ENCODE measurements at regions not wholly inside any gene's neighbourhood (a gene's known extent, or its start where the extent isn't known, plus 50 kb on each side); places are given as distances from the start of the nearest gene placed in this dataset.
A peak's percentile ranks its signal among the peaks of the same experiment; 100 is the strongest.

DNA sequence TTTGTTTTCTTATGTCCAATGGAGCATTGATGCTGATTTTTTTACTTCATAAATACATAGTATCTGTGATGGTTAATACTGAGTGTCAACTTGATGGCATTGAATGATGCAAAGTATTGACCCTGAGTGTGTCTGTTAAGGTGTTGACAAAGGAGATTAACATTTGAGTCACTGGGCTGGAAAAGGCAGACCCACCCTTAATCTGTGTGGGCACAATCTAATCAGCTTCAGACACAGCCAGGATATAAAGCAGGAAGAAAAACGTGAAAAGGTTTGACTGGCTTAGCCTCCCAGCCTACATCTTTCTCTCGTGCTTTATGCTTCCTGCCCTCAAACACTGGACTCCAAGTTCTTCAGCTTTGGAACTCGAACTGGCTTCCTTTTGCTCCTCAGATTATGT is 230.6 kb upstream of the SPRY1 start:
- no peak overlapping the region for H3K9ac ChIP-seq (ENCODE audit: low read length)
- WGBS: 83% methylated on average over 2 of the region's 3 CpGs

DNA sequence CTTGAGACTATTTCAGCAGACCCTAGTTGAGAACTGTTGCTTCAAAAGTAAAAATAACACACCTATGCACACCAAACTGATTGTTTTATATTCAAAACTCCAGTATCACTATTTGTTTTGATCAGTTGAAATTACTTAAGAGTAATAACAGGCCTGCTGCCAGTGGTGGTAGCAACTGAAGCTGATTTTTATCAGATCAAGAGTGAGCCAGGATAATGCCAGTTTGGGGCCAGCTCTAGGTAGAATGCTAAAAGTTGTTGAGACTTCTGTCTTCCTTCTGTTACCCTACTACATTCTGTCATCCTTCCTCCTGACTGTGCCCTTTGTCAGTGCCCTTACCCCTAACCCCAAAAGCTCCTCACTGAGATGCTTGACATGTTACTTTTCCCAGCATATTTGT is 228.7 kb upstream of the SPRY1 start:
- H3K14ac ChIP-seq (ENCODE audit: low read length in 2 of 2): no peak overlapping the region
- H2BK120ac ChIP-seq (ENCODE audit: low read depth, low read length): no peak overlapping the region
- H2AK5ac ChIP-seq (ENCODE audit: low read length, severe bottlenecking): peak overlapping the region; percentile 39
- no peak overlapping the region for H2AFZ ChIP-seq (ENCODE audit: low read depth, low read length)
- no peaks in the 10 kb centered on the region for H3K27me3 ChIP-seq (ENCODE audit: control insufficient read depth in 1 of 2, insufficient read depth in 1 of 2, low read length in 2 of 2)
- no peak overlapping the region for H3K23ac ChIP-seq (ENCODE audit: low read length in 2 of 2)
- H2BK5ac ChIP-seq (ENCODE audit: low read depth, low read length, poor library complexity, severe bottlenecking): no peak overlapping the region
- no peak overlapping the region for H2BK15ac ChIP-seq (ENCODE audit: low read depth, poor library complexity, severe bottlenecking)
- H3K4ac ChIP-seq (ENCODE audit: low read depth in 1 of 2, low read length in 2 of 2): no peak overlapping the region
- no peak overlapping the region for H4K8ac ChIP-seq (ENCODE audit: low read length)
- no peak overlapping the region for H2BK12ac ChIP-seq (ENCODE audit: low read length in 2 of 2)
- no peaks in the 10 kb centered on the region for H3K4me1 ChIP-seq (ENCODE audit: control insufficient read depth, insufficient read depth, low read depth, low read length)
- no peaks in the 10 kb centered on the region for H3K36me3 ChIP-seq (ENCODE audit: control insufficient read depth in 1 of 2, insufficient read depth in 2 of 2, low read depth in 1 of 2, low read length in 2 of 2)
- H3K4me2 ChIP-seq (ENCODE audit: low read length, poor library complexity, severe bottlenecking): no peak overlapping the region
- H3K9ac ChIP-seq (ENCODE audit: low read length): no peak overlapping the region
- H3K18ac ChIP-seq (ENCODE audit: low read depth in 1 of 2, low read length in 2 of 2): no peak overlapping the region
- H3K79me1 ChIP-seq (replicated peaks; ENCODE audit: low read length, poor library complexity, severe bottlenecking): peaks cover 4% of the 10 kb centered on the region
- DNase-seq: no peak
- H3K27ac ChIP-seq (ENCODE audit: low read length, poor library complexity, severe bottlenecking): peak overlapping the region; percentile 61
- no peak overlapping the region for H4K91ac ChIP-seq (ENCODE audit: low read length)
- no peak overlapping the region for H3K4me3 ChIP-seq (ENCODE audit: insufficient read depth in 1 of 2, low read depth in 1 of 2, low read length in 2 of 2)
- peaks cover 7% of the 10 kb centered on the region for H3K9me3 ChIP-seq (ENCODE audit: control insufficient read depth, low read length)

More for the DNA sequence above, 230.6 kb upstream of the SPRY1 start:
- Histone ChIP-seq H4K8ac (ENCODE audit: low read length) (no peak overlapping the region), H3K14ac (ENCODE audit: low read length in 2 of 2) (no peak overlapping the region), H4K91ac (ENCODE audit: low read length) (no peak overlapping the region), H3K9me3 (ENCODE audit: control insufficient read depth, low read length) (peaks cover 3% of the 10 kb centered on the region), H3K27ac (ENCODE audit: low read length, poor library complexity, severe bottlenecking) (no peak overlapping the region), H2BK5ac (ENCODE audit: low read depth, low read length, poor library complexity, severe bottlenecking) (no peak overlapping the region), H2BK120ac (ENCODE audit: low read depth, low read length) (no peak overlapping the region), H2AFZ (ENCODE audit: low read depth, low read length) (no peak overlapping the region), H3K23ac (ENCODE audit: low read length in 2 of 2) (no peak overlapping the region), H2AK5ac (ENCODE audit: low read length, severe bottlenecking) (no peak overlapping the region), H3K18ac (ENCODE audit: low read depth in 1 of 2, low read length in 2 of 2) (no peak overlapping the region), H3K4ac (ENCODE audit: low read depth in 1 of 2, low read length in 2 of 2) (no peak overlapping the region), H2BK15ac (ENCODE audit: low read depth, poor library complexity, severe bottlenecking) (no peak overlapping the region), H3K4me2 (ENCODE audit: low read length, poor library complexity, severe bottlenecking) (no peak overlapping the region), H2BK12ac (ENCODE audit: low read length in 2 of 2) (no peak overlapping the region), H3K4me3 (ENCODE audit: insufficient read depth in 1 of 2, low read depth in 1 of 2, low read length in 2 of 2) (no peak overlapping the region), H3K27me3 (ENCODE audit: control insufficient read depth in 1 of 2, insufficient read depth in 1 of 2, low read length in 2 of 2) (no peaks in the 10 kb centered on the region), H3K36me3 (ENCODE audit: control insufficient read depth in 1 of 2, insufficient read depth in 2 of 2, low read depth in 1 of 2, low read length in 2 of 2) (no peaks in the 10 kb centered on the region), H3K4me1 (ENCODE audit: control insufficient read depth, insufficient read depth, low read depth, low read length) (no peaks in the 10 kb centered on the region), H3K79me1 (replicated peaks; ENCODE audit: low read length, poor library complexity, severe bottlenecking) (peaks cover 4% of the 10 kb centered on the region)
- DNase-seq: no peak

DNA sequence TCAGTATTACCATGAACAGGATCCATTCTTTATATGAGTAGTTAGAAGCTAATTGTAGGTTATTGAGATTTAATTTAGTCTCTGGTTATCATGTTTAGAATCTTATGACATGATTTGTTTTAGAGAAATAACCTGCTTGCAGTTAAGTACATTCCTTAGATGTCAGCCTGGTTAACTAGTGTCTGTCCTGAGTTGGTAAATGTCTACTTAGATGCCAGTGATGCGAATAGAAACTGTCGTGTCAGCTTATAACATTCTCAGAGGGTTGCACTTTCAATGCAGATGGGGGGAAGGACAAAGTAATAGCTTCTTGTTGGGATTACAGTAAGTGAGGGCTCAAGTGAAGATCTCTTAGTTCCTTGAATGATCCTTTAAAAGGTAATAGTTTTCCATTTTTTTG is 227.8 kb upstream of the SPRY1 start:
- no peak overlapping the region for H2BK15ac ChIP-seq (ENCODE audit: low read depth, poor library complexity, severe bottlenecking)
- no peak overlapping the region for H3K4ac ChIP-seq (ENCODE audit: low read depth in 1 of 2, low read length in 2 of 2)
- H4K91ac ChIP-seq (ENCODE audit: low read length): no peak overlapping the region
- H3K4me3 ChIP-seq (ENCODE audit: insufficient read depth in 1 of 2, low read depth in 1 of 2, low read length in 2 of 2): no peak overlapping the region
- no peak overlapping the region for H2BK120ac ChIP-seq (ENCODE audit: low read depth, low read length)
- DNase-seq: peak; percentile 17
- peaks cover 13% of the 10 kb centered on the region for H3K9me3 ChIP-seq (ENCODE audit: control insufficient read depth, low read length)
- H3K36me3 ChIP-seq (ENCODE audit: control insufficient read depth in 1 of 2, insufficient read depth in 2 of 2, low read depth in 1 of 2, low read length in 2 of 2): no peaks in the 10 kb centered on the region
- peaks cover 4% of the 10 kb centered on the region for H3K79me1 ChIP-seq (replicated peaks; ENCODE audit: low read length, poor library complexity, severe bottlenecking)
- no peak overlapping the region for H2BK12ac ChIP-seq (ENCODE audit: low read length in 2 of 2)
- H3K27ac ChIP-seq (ENCODE audit: low read length, poor library complexity, severe bottlenecking): peak overlapping the region; percentile 12
- H2AFZ ChIP-seq (ENCODE audit: low read depth, low read length): no peak overlapping the region
- H3K18ac ChIP-seq (ENCODE audit: low read depth in 1 of 2, low read length in 2 of 2): no peak overlapping the region
- no peak overlapping the region for H3K23ac ChIP-seq (ENCODE audit: low read length in 2 of 2)
- no peak overlapping the region for H4K8ac ChIP-seq (ENCODE audit: low read length)
- no peaks in the 10 kb centered on the region for H3K27me3 ChIP-seq (ENCODE audit: control insufficient read depth in 1 of 2, insufficient read depth in 1 of 2, low read length in 2 of 2)
- no peak overlapping the region for H3K9ac ChIP-seq (ENCODE audit: low read length)
- no peak overlapping the region for H3K14ac ChIP-seq (ENCODE audit: low read length in 2 of 2)
- no peaks in the 10 kb centered on the region for H3K4me1 ChIP-seq (ENCODE audit: control insufficient read depth, insufficient read depth, low read depth, low read length)
- H3K4me2 ChIP-seq (ENCODE audit: low read length, poor library complexity, severe bottlenecking): no peak overlapping the region
- WGBS: 86% methylated on average over 2 of the region's 2 CpGs
- no peak overlapping the region for H2AK5ac ChIP-seq (ENCODE audit: low read length, severe bottlenecking)
- no peak overlapping the region for H2BK5ac ChIP-seq (ENCODE audit: low read depth, low read length, poor library complexity, severe bottlenecking)

DNA sequence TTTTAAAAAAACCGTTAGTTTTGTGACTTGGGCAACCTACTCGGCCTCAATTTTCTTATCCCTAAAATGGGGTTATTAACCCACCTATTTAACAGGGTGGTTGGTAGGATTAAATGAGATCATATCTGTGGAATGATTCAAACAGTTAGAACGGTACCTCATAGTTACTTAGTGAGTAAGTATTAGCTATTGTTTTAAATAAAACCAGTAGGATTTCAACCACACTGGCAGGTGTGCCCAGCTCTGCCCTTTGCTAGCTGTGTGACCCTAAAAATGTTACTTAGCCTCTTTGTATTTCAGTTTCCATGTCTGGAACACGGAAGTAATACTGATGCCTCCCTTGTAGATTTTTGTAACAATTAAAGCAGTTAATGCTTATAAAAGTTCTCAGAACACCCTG is 225.8 kb upstream of the SPRY1 start:
- Histone ChIP-seq H3K79me1 (replicated peaks; ENCODE audit: low read length, poor library complexity, severe bottlenecking) (peaks cover 7% of the 10 kb centered on the region), H2AK5ac (ENCODE audit: low read length, severe bottlenecking) (no peak overlapping the region), H3K4me2 (ENCODE audit: low read length, poor library complexity, severe bottlenecking) (no peak overlapping the region), H2BK5ac (ENCODE audit: low read depth, low read length, poor library complexity, severe bottlenecking) (no peak overlapping the region), H3K36me3 (ENCODE audit: control insufficient read depth in 1 of 2, insufficient read depth in 2 of 2, low read depth in 1 of 2, low read length in 2 of 2) (no peaks in the 10 kb centered on the region), H3K4me1 (ENCODE audit: control insufficient read depth, insufficient read depth, low read depth, low read length) (no peaks in the 10 kb centered on the region), H3K27ac (ENCODE audit: low read length, poor library complexity, severe bottlenecking) (no peak overlapping the region), H3K9me3 (ENCODE audit: control insufficient read depth, low read length) (peaks cover 20% of the 10 kb centered on the region), H3K4ac (ENCODE audit: low read depth in 1 of 2, low read length in 2 of 2) (no peak overlapping the region), H3K23ac (ENCODE audit: low read length in 2 of 2) (no peak overlapping the region), H4K91ac (ENCODE audit: low read length) (no peak overlapping the region), H3K18ac (ENCODE audit: low read depth in 1 of 2, low read length in 2 of 2) (no peak overlapping the region), H2BK120ac (ENCODE audit: low read depth, low read length) (no peak overlapping the region), H2BK12ac (ENCODE audit: low read length in 2 of 2) (no peak overlapping the region), H3K4me3 (ENCODE audit: insufficient read depth in 1 of 2, low read depth in 1 of 2, low read length in 2 of 2) (no peak overlapping the region), H2AFZ (ENCODE audit: low read depth, low read length) (no peak overlapping the region), H3K14ac (ENCODE audit: low read length in 2 of 2) (no peak overlapping the region), H3K9ac (ENCODE audit: low read length) (no peak overlapping the region), H4K8ac (ENCODE audit: low read length) (no peak overlapping the region), H3K27me3 (ENCODE audit: control insufficient read depth in 1 of 2, insufficient read depth in 1 of 2, low read length in 2 of 2) (no peaks in the 10 kb centered on the region), H2BK15ac (ENCODE audit: low read depth, poor library complexity, severe bottlenecking) (no peak overlapping the region)
- DNase-seq: no peak
- 40% methylated on average over 1 of the region's 4 CpGs for WGBS
